OCI-LY3 (cell line): ENCODE measurements at regions not wholly inside any gene's neighbourhood (a gene's known extent, or its start where the extent isn't known, plus 50 kb on each side); places are given as distances from the start of the nearest gene placed in this dataset.

Experiments used
- EZH2phosphoT487 ChIP-seq: fragments of 200-600 bp; shearing (Covaris generic); IDR thresholded peaks from 2 replicates; pipeline ENCODE4 v1.6.1; 2018; ENCODE audit warnings: antibody characterized with exemption, mixed run types, low read depth
- TF ChIP-seq, protein P1 (sequence below): fragments of 200-600, 300-600 bp; sonication (generic); IDR thresholded peaks from 2 replicates; pipeline ENCODE4 v1.5.1; 2014; ENCODE audit warnings: antibody characterized with exemption, low read length, low read depth

DNA sequence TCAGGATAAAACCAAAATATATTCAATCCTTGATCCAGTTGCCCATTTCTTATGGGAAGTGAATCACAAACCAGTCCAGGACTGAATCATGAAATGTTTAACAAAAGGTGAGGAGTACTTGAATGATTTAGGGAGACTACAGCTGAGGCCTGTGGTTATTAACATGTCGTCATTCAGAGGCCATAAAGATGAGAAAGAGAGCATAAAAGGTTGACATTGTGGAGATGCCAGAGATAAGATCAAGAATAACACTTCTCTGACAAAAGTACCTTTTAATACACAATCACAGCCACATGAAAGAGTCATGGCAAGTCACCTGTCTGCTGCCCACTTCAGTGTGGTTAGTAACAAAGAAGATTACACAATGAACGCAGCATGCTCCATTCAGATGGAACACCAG lies 1195.7 kb upstream of the SORCS1 start:
- TF ChIP-seq, protein P1, sequence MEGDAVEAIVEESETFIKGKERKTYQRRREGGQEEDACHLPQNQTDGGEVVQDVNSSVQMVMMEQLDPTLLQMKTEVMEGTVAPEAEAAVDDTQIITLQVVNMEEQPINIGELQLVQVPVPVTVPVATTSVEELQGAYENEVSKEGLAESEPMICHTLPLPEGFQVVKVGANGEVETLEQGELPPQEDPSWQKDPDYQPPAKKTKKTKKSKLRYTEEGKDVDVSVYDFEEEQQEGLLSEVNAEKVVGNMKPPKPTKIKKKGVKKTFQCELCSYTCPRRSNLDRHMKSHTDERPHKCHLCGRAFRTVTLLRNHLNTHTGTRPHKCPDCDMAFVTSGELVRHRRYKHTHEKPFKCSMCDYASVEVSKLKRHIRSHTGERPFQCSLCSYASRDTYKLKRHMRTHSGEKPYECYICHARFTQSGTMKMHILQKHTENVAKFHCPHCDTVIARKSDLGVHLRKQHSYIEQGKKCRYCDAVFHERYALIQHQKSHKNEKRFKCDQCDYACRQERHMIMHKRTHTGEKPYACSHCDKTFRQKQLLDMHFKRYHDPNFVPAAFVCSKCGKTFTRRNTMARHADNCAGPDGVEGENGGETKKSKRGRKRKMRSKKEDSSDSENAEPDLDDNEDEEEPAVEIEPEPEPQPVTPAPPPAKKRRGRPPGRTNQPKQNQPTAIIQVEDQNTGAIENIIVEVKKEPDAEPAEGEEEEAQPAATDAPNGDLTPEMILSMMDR, result no peak
- TF ChIP-seq EZH2phosphoT487, result no peak
